T-helper 1 cell (primary cell): ENCODE measurements at regions not wholly inside any gene's neighbourhood (a gene's known extent, or its start where the extent isn't known, plus 50 kb on each side); places are given as distances from the start of the nearest gene placed in this dataset.

ENCODE experiments used
- DNase-seq, 5 donors: peaks; one replicate each; pipeline ENCODE4 v3.0.0-alpha.2; 2012 to 2020

GRCh38 chr21:20603236-20603635 lies 395.0 kb upstream of the NCAM2 start:
- DNase-seq: no peak

GRCh38 chr21:20611008-20611407 lies 387.2 kb upstream of the NCAM2 start:
- DNase-seq: no peak

GRCh38 chr21:20613654-20614053 lies 384.6 kb upstream of the NCAM2 start:
- DNase-seq: no peak

DNA sequence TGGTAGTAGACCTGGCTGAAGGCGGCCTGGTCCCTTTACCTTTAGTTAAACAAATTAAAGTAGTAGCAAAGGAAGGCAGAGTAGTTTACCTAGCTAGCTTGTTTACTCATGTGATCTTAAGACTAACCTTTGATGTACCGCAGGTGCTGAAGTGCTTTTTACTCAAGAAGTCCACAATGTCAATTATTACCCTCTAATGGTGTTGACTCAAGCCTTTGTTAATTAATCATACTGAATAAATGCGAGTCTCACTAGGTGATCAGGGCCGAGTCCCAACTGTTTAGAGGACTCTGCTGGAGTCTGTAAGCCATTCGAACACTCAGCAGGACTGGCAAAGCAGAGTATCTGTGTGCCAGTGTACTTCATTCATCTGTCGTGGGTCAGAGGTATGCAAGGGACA lies 381.1 kb upstream of the NCAM2 start:
- no peak for DNase-seq

DNA sequence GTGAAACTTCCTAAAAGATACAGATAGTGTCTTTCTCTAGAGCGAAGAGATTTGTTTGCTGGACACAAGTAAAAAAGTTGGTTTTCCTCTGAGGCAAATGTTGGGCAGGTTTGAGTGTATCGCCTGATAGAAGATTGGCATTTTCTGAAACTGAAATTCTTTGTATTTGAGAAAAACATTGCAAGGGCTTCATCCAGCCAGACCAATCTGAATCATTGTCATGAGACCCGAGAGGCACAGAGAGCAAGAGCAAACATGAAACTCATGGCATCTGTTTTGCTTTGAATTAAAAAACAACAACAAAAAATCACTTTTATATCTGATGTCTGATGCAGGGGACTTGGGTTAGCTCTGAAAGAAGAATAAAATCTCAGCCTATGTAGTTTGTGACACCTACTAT lies 379.3 kb upstream of the NCAM2 start:
- DNase-seq: no peak

- no peak for DNase-seq
Measured at GRCh38 chr21:20627594-20627993, 370.6 kb upstream of the NCAM2 start.

GRCh38 chr21:20631633-20632032 lies 366.6 kb upstream of the NCAM2 start:
- no peak for DNase-seq

DNA sequence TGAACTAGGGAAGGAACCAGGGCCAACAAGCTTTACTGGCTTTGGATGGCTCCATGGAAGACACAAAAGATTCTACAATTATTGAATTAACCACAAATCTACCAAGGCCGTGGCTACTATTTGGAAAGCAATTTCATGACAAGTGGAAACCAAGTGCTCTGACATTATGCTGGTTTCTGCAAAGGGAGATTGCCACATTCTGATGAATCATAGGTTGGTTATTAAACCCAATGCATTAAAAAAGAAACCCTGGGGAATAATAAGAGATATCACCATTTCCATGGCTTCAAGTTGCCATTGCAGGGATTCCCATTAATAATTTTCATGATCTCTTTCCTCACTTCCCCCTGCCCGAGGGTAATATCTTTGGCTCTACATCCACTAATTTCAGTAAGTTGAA lies 359.2 kb upstream of the NCAM2 start:
- no peak for DNase-seq

- DNase-seq: no peak
Measured at GRCh38 chr21:20641241-20641640, 357.0 kb upstream of the NCAM2 start.

GRCh38 chr21:20642681-20643080 lies 355.5 kb upstream of the NCAM2 start:
- no peak for DNase-seq

DNA sequence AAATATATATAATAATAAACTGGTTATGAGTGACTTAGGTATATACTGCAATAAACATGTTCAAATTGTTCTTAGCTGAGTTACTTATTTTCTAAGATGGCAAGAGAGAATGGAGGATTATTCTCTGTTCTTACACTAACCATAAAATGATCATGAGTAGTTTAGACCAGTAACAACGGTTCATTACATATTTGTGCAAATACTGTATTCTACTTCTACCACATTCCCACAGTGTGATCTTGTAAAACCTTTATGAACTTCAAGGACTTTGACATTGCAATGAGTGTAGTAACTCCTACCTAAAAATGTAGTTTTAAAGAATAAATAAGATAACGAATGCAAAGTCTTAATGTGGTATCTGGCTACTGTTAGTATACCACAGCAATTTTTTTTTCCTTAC lies 353.7 kb upstream of the NCAM2 start:
- no peak for DNase-seq

GRCh38 chr21:20645344-20645743 lies 352.9 kb upstream of the NCAM2 start:
- no peak for DNase-seq

- DNase-seq: no peak
Measured at GRCh38 chr21:20646431-20647165, 351.6 kb upstream of the NCAM2 start.

DNA sequence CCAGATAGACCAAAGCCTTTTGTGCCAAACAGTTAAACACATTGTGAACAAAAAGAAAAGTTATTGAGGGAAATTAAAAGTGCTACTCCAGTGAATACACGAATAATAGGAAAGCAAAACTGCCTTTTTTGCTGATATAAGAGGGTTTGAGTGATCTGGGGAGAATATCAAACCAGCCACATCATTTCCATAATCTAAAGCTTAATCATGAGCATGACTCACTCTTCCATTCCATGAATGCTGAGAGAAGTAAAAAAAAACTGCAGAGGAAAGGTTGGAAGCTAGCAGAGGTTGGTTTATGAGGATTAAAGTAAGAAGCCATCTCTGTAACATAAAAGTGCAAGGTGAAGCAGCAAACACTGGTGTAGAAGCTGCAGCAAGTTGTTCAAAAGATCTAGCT lies 350.6 kb upstream of the NCAM2 start:
- no peak for DNase-seq

DNA sequence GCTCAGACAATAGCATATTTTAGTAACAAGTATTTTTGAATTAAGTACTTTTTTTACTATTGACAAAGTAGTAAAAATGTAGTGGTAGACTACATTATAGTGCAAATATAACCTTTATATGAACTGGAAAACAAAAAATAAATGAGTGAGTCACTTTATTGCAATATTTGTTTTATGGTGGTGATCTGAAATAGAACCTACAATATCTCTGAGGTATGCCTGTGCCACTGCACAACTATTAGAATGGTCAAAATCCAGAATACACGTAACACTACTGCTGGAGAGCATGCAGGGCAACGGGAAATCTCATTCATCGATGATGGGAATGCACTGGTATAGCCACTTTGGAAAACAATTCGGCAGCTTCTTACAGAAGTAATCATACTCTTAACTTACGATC lies 349.0 kb upstream of the NCAM2 start:
- DNase-seq: no peak

- no peak for DNase-seq
Measured at GRCh38 chr21:20652846-20653245, 345.4 kb upstream of the NCAM2 start.

DNA sequence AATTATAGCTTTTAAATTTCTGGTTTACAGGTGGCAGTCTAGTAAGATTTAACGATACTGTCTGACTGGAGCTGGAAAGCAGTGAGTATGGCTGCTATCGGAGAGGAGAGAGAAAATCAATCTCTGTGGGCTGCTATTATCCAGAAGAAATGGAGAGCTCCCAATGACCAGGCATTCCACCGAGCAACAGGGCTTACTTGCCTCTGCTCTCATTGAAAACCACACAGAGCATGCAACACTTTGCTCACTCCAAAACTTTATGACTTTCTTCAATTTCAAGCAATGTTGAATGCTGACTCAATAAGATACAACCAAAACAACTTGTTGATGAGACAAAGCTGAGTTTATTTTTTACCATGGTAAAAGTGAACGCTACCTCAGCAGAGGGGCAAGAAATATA lies 337.0 kb upstream of the NCAM2 start:
- no peak for DNase-seq

- DNase-seq: no peak
Measured at GRCh38 chr21:20661745-20662422, 336.3 kb upstream of the NCAM2 start.

GRCh38 chr21:20662514-20662913 lies 335.7 kb upstream of the NCAM2 start:
- no peak for DNase-seq

GRCh38 chr21:20667931-20668330 lies 330.3 kb upstream of the NCAM2 start:
- no peak for DNase-seq

DNA sequence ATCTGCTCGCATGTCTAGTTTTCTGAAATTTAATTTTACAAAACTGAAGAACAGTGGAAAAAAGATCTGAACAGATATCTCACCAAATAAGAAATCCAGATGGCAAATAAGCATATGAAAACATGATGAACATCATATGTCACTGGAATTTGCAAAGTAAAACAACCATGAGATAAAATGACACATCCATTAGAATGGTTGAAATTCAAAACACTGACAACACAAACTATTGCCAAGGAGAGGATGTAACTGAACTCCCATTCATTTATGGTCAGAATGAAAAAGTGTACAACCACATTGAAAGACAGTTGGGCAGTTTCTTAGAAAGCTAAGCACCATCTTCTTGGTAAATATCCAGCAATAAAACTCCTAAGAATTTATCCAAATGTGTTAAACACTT lies 312.7 kb upstream of the NCAM2 start:
- no peak for DNase-seq

DNA sequence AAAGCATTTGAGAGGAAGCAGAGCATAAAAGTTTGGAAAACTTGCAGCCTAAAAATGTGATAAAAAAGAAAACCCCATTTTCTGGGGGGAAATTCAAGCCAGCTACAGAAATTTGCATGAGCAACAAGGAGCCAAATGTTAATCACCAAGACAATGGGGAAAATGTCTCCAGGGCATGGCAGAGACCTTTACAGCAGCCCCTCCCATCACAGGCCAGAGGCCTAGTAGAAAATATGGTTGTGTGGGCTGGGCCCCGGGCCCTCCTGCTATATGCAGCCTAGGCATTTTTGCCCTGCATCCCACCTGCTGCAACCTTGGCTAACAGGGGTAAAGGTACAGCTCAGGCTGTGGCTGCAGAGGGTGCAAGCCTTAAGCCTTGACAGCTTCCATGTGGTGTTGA lies 299.6 kb upstream of the NCAM2 start:
- DNase-seq: no peak

- no peak for DNase-seq
Measured at GRCh38 chr21:20701235-20701634, 297.0 kb upstream of the NCAM2 start.

DNA sequence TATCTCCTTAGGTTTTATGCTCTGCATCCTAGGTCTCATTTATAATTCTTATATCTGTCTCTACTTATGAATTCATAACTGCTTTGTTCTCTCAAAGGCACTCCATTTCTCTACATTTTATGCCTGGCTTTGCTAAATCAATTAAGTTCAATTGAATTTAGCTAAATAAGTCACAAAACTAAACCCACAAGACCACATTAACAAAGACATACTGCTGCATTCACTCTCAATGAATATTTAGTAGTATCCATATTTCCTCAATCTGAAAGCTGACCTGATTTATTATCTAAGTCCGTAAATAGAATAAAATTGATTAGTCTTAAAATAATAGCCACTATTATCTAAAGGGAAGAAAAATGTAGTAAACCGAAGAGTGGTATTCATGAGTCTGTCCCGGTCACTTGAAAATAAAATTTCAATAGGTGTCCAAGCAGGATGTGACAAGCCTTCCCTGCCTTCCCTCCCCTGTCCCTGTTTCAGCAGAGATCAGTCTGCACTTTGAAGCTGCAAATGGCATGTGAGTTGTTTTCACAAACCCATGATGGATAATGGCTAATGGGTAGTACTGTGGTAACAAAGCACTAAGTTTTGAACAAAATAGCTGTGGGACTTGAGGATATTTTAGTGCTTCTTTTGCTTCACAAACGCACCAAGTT lies 295.0 kb upstream of the NCAM2 start:
- no peak for DNase-seq
